ENCODE measurements at regions not wholly inside any gene's neighbourhood (a gene's known extent, or its start where the extent isn't known, plus 50 kb on each side); places are given as distances from the start of the nearest gene placed in this dataset.
A peak's percentile ranks its signal among the peaks of the same experiment; 100 is the strongest.
"Not testable (repeated sequence)": the region's sequence is repeated elsewhere in the genome, so short reads cannot be mapped to it uniquely, and the experiment has no call there.

DNA sequence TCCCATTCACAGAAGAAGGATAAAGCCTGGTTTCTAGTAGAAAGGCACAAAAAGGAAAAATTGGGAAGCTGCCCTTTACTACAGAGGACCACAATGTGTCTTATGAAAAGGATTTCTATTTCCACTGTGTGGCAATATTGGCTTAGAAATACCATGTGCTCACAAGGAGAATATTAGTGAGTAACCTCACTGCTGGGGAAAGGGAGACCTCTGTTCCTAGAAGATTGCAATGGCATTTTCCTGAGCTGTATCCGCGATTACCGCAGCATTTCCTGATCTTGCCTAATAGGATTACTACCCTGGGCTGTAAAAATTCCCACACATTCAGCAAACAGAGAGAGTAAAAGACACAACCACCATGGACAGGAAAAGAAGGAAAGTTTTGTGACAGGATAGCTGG, 308.8 kb upstream of the TECRL start:
- DNase-seq = peak in 1 of 2 experiments; percentile 31

DNA sequence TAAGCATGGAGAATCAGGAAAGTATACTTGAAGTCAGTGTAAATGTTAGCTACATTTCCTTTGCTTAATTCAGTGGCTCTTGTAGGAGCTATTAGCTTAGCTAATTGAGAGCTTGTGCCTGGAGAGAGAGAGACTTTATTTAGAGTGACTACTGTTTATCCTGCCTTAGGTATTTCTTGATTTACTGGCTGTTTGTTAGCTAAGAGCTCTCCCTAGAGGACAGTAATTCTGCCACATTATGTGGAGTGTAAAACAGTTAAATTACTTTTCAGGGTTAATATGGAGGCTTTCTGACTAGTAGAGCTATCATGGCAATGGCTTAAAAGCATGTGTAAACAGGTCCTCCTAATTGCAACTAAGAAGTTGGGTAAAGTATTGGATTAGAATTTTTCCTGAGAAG, 306.5 kb upstream of the TECRL start:
- no peak for DNase-seq

DNA sequence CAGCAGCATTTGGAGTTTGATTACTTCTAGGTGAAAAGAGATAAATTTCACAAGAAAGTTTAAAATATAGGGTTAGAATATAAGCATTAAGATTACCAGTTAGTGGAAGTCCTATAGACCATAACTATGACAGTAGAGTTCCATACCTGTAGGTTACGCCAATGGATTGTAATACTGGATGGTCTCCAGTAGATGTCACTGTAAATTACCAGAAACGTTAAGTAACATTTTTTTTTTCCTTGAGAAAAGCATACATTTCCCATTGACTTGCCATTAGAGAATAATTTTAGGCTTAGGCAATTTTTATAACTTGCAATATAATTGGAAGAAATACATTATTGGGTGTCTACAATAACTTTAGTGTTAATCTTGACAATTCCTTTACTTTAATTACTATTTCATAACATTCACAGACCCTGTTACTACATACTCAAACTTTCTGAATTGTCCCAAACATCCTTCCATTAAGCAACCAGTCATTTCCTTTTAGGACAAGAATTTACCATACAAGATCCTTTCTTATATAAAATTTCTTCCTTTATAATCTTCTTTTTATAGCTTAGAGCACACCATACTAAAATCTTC, 304.1 kb upstream of the TECRL start:
- DNase-seq = peak in 1 of 2 experiments; percentile 33

DNA sequence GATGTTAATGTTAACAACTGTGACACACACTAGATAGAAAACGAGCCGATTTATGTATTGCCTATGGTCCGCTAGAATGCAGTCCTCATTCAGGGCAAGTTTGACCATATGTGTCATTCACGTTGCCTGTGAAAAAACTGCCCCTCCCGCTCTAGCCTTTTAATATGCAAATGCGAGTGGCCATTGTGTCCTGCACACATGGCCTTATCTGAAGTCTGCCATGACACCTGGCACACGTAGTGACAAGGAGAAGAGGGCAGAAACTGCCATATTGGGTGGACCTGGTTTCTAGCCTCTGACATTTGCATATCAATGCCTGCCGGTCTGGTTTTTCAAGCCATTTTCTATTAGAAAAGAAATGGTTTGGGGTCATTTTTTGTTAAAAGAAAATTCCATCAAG, 303.3 kb upstream of the TECRL start:
- no peak for DNase-seq

DNA sequence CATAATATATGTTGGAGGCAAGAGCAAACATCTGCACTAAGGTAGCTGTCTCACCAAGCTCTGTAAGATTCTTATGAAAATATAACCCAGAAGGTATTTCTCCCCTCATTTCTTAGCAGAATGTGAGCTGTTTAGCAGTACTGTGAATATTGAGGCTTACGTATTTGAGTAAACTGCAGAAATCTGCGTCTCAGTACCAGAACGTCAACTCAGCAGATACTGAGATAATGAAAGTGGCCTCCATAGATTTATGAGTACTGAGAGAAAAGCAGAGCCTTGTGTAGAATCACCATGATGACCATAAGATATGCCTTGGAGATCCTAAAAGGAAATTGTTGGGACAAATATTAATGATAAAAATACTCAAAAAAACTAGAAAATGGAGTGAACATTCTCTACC, 296.7 kb upstream of the TECRL start:
- DNase-seq = no peak

DNA sequence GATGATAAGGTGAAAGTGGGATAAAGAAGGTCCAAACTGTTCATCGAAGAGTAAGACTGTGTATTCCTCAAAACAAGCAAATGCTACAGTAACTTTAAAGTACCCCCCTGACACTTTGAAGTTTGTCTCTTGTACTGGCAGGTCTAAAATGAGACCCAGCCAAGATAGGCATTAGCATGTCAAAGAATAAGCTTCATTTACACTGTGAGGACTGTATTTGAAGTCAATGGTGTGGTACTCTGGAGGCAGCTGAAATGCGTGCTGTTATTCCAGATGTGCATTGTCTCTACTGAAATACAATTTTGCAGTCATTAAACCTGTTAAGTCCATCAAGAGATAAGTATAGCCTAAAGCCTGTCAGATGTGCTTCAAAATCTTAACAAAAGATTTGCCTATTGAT, 288.9 kb upstream of the TECRL start:
- DNase-seq = no peak

DNA sequence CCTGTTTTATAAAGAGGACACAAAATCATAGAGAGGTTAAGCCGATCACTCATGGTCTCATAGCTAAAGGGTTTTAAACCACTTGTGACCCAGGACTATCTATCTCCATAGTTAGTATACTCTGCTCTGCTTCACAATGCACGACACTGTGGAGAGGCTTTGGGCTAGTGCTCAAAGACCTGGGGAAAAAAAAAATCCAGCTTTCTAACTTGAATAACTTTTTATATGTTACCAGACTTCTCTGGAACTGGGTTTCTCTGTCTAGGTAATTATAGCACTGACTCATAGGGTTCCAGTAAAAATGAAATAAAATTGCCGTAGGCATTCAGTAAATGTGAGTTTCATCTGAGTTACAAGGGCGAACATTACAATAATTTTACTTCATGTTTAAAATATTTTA, 273.7 kb upstream of the TECRL start:
- no peak for DNase-seq

DNA sequence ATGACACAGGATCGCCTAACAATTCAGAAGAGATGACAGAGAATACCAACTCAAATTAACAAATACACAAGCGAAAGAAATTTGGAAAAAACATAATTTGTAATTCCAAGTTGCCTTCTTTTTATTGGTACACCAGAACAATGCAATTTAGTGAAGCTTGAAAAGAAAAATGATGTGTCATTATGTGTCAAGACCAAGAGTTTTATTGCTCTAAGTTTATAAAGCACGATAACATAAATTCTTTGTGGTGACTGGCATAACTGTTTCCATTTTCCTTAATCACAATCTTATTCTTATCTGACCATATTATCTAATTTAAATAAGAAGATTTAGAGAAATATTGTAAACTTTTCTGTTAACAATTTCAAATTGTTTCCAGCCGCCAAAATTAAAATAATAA, 273.2 kb upstream of the TECRL start:
- DNase-seq = no peak

DNA sequence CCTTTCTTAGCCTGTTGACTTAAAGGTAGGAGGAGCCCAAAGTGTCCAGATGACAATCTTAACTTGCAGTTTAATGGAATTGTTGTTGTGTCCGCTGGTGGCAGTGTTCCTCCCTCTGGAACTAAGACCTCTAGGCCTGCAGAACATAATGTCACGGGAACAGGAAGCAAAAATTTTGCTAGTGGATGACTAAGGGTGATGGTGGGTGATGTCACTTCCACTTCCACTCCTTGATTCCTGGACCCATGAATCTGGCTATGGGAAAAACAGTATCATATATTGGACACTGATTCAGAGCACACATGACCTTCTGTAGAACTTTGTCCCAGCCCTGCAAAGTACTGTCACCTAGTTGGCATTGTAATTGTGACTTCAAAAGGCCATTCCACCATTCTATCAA, 263.9 kb upstream of the TECRL start:
- DNase-seq = not testable (repeated sequence)

DNA sequence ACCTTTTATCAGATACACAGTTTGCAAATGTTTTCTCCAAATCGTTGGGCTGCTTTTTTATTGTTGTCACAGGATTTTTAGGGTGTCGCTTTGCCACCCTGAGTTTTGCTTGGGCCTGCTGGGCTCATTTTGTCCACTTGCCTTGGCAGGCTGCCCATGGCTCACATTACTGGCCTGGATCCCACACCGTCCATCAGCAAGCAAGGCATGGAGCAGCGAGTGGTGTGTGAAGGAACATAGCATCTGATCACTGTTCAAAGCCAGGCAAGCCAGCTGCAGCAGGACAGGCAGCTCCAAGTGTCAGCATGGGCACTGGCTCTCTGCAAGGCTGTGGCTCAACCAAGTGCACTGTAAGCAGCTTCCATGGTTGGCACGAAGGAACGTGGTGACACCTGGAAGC, 261.4 kb upstream of the TECRL start:
- DNase-seq = no peak

DNA sequence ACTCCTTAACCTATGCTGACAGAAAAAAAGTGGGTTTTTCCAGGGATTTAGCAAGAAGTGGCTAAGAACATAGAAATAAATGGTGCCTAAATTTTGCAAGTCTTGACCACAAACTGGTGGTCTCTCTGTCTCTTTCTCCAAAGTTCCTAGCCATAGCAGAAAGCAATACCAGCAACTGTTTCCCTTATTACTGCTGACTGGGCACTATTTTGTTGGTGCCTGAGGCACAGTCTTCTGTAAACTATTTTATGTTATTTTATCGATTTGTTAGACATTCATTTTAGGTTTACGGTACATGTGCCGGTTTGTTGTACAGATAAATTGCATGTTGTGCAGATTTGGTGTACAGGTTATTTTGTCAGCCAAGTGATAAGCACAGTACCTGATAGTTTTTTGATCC, 234.6 kb upstream of the TECRL start:
- no peak for DNase-seq

DNA sequence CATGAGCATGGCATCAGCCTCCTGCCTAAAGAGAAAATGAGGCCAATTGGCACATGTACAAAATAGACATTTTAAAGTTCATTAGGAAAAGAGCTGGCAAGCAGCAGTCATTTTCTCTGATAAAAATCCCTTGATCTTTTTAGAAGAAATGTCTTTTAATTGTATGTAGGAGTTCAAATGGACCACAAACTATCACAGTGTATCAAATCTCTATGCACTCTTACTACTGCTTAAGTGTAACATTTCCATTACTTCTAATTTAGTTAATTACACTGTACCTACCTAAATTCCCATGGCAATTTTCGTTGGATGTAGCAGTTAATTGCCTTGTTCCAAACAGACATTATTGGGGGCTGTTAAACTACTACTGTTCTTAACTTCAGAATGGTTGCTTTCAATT, 233.7 kb upstream of the TECRL start:
- no peak for DNase-seq

DNA sequence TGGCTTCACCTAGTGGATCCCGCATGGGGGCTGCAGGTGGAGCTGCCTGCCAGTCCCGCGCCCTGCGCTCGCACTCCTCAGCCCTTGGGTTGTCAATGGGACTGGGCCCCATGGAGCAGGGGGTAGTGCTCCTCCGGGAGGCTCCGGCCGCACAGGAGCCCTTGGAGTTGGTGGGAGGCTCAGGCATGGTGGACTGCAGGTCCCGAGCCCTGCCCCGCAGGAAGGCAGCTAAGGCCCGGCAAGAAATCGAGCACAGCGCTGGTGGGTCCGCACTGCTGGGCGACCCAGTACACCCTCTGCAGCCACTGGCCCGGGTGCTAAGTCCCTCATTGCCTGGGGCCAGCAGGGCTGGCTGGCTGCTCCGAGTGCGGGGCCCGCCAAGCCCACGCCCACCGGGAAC, 231.2 kb upstream of the TECRL start:
- not testable (repeated sequence) for DNase-seq

DNA sequence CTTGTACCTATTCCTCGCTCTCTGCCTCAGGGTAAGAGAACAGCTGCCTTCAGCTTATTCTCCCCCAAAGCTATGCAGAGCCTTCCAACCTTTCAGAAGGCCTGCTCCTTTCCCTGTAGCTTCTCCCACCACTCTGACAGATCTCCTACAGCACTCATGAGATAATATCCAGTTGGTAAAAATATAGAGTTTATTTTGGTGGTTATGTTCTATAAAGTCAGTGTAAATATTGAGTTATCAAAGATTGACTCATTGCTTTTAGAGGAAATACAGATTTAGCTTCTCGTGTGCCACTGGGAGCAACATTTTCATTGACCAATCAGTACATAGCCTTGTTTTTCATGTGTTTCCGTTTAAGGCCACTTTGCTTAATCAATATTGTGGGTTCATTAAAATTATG, 216.2 kb upstream of the TECRL start:
- DNase-seq = no peak

DNA sequence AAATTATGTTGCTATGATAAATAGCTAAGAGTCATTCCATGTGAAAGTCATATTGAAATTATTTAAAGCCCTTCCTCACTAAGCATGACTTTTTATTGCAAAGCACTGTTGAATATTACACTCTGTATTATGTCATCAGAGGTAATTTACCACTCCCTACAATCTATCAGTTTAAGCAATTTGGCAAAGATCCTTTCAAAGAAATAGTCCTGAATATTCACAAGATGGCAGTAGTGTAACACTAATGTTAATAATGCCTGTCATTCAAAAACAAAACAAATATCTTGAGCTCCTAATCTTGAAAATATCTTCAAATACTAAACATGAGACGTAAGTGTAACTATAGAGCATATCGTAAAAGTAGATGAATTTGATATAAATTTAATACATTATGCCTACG, 208.6 kb upstream of the TECRL start:
- DNase-seq = peak in 1 of 2 experiments; percentile 34

DNA sequence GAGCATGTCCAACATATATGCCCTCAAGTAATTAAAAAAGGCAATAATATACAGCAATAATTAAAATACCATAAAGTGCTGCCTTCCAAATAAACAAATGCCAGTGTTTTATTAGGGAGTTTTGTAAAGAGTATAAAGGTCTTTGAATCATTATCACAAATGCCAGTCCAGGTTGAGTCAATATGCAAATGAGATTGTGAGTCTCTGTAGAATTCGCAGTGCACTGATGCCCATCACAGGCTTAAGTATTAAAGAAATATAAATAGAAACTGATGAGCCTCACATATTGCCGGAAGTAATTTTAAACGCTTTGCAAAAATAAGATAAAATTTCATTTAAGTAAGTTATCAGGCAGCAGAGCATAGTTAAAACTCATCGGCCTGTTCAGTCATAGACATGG, 205.0 kb upstream of the TECRL start:
- no peak for DNase-seq

DNA sequence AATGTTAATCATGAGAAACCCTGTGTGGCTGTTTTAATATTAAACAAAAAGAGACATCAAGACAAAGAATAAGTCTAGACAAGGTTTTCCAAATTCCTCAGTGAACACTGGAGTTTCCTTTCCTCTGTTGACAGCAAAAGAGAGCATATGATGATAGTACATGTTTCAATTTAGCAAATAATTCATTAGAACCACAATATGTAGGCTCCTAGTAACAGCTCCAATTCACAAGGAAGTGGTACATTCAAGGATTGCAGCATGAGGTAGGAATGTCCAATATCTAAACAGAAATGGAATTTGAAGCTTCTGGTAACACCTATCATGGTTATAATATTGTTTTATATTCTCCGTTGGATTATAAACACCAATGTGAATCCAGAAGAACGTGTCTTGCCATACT, 203.8 kb upstream of the TECRL start:
- DNase-seq = no peak

DNA sequence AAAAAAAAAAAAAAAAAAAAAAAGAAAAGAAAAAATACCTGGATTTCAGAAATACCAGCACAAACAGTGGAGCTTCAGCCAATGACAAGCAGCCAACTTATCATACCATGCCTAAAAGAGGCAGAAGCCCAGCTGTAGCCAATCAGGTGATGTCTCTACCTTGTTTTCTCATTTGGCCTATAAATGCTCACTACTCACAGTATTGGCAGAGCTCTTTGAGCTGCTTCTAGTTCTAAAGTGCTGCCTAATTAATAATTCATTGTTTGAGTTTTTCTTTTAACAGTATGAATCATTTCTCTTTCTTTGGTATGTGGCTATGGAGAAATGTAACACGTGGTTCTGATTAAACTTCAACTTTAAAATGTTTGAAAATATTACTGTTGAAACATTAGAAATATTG, 188.8 kb upstream of the TECRL start:
- no peak for DNase-seq

DNA sequence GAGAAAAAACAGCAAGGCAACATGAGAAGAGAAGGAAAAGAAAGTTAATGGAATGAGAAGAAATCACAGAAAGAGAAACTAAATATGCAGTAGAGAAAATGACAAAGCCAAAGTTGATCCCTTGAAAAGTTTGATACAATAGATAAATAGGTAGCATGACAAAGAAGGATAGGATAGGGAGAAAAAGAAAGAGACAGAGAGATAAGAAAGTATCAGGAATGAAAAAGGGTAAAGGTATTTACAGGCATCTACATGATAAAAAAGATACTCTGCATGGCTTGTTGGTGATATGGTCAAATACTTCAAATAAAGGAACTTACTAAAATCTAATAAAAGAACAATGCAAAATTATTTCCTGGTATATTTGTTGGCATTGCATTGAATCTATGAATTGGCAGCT, 185.5 kb upstream of the TECRL start:
- no peak for DNase-seq

DNA sequence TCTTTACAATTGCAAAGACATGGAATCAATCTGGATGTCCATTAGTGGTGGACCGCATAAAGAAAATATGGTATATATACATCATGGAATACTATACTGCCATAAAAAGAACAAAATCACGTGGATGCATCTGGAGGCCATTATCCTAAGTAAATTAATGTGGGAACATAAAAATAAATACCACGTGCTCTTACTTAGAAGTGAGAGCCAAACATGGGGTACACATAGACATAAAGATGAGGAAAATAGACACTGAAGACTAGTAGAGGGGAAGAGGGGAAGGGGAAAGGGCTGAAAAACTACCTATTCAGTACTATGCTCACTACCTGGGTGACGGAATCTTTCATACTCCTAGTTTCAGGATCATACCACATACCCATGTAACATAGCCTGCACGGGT, 179.3 kb upstream of the TECRL start:
- no peak for DNase-seq

DNA sequence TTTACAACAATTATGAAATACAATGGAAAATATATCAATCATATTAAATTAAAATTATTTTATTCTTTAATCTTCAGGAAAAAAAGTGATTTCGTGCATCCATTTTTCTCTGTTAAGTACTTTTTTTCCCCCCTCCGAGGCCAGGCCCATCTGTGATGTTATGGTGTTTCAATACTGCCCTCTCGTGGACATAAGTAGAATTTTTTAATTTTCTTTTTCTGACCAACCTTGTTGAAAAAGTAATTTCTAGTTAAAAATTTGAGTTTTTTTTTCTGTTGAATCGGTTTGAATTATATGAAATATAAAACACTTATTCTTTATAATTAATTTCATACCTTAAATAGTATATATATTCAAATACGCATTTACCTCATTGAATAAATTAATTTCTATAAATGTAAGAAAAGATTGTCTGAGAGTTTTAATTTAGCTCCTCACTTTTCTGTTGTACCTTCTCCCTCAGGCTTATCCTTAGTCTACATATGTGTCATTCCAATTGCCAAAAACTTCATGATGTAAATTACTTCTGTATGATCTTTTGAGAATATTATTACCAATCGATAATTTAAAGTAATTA, 175.8 kb upstream of the TECRL start:
- peak; percentile 19 to 51 for DNase-seq

DNA sequence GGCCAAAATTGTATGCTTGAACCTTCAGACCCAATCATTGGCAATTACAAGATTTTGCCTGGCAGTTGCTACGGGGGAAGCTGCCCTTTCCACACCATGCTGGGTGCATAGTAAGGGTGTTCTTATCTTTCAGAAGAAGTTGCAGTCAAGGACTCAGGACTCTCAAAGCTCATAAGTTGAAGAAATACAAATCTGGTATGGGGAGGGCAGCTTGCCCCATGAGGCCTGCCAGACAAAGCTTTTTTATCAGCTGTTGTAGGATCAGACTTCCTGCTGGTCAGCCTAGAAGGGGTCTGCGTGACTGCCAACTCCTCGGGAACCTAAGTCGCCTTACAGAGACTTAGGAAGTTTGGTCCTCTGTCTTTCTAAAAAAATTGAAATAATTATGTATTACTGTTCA, 174.9 kb upstream of the TECRL start:
- DNase-seq = no peak

DNA sequence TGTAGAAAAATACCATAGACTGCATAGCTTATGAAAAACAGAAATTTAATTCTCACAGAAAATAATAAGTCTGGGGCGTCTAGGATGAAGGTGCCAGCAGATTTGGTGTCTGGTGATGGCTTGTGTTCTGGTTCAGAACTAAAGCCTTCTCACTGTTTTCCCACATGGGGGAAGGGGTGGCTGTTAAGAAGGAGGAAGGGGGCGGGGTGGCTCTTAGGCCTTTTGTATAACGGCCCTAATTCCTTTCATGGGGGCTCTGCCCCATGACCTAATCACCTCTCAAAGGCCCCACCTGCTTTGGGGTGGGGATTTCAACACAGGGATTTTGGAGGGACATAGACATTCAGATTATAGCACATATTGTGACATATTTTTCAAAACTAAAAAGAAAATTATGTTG, 173.2 kb upstream of the TECRL start:
- DNase-seq = no peak

DNA sequence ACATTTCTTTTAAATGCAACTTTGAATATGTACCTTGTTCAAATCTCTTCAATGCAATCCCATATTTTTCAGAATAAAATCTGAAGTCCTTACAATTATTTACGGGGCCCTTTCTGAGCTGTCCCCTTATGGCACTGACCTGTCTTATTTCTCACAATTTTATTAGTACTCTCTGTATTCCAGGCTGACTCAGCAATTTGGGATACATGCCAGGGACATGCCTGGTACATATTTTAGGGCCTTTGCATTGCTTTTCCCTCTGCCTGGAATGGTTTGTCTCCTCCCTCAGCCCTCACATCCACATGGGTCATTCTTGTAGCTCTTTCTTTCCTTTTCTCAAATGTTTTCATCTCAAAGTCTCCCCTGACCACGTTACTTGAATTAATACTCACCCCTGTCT, 172.2 kb upstream of the TECRL start:
- DNase-seq = no peak

DNA sequence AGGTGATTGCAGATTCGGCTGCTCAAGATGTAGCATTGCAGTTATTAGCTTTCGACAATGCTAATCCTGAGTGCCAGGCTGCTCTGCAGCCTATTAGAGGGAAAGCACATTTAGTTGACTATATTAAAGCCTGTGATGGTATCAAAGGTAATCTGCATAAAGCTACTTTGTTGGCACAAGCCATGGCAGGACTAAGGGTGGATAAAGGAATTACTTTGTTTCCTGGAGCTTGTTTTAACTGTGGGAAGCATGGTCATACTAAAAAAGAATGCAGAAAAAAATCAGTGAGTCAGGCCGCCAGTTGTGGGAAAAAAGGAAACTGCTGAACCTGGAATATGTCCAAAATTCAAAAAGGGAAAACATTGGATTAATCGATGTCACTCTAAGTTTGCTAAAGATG, 154.9 kb upstream of the TECRL start:
- no peak for DNase-seq

DNA sequence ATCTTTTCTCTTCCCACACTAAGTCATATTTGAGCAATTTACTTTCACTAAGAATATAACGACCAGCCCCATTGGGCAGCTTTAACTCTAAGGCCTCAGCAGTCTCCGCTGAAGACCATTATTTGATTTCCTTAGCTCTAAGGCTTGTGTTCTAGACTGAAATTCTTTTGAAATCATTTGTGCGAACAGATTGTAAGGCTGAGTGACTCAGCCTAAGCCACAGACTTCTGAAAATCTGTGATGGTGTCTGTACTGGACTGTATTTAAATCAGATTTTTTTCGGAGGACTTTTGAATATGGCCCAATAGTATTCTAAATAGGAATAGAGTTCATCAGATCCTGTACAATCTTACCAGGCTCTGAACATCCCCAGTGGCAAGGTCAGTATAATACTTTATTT, 150.3 kb upstream of the TECRL start:
- no peak for DNase-seq

Measured in NCI-H524 (cell line).